A673 (cell line): ENCODE measurements at regions not wholly inside any gene's neighbourhood (a gene's known extent, or its start where the extent isn't known, plus 50 kb on each side); places are given as distances from the start of the nearest gene placed in this dataset.
"Not testable (repeated sequence)": the region's sequence is repeated elsewhere in the genome, so short reads cannot be mapped to it uniquely, and the experiment has no call there.

Experiments
- BruUV-seq: library from RNA; stranded (reverse); fragments of 400-500 nt; replicated peaks from 2 replicates; lab custom pipeline; 2021; lab: Mats Ljungman, UMichigan
- CTCF ChIA-PET: fragments of 300-600 bp; sonication (Branson Sonifier 250); formaldehyde crosslinking; loops from one replicate; lab custom pipeline; 2022; ENCODE audit warnings: antibody characterized with exemption; lab: Charles Lee
- POLR2A ChIA-PET: fragments of 300-600 bp; sonication (Branson Sonifier 250); formaldehyde crosslinking; loops from one replicate; lab custom pipeline; 2022; ENCODE audit warnings: antibody characterized with exemption; ENCODE audit not compliant: low non-redundant PET; lab: Charles Lee
- DNase-seq: peaks from one replicate; pipeline ENCODE4 v3.0.0-alpha.2; 2015; ENCODE audit warnings: low spot score
- H3K27ac ChIP-seq: fragments of 200-600 bp; sonication (generic); 2 replicates; pipeline ENCODE4 v1.5.1; 2016; ENCODE audit warnings: mixed run types, low read depth, mild to moderate bottlenecking, mixed read lengths, antibody characterized with exemption, low read length; ENCODE audit not compliant: poor library complexity, severe bottlenecking
- H3K27me3 ChIP-seq: fragments of 200-600 bp; sonication (generic); replicated peaks from 2 replicates; pipeline ENCODE4 v1.6.1; 2017; ENCODE audit warnings: mixed run types, low read depth, mild to moderate bottlenecking, mixed read lengths, antibody characterized with exemption, low read length; ENCODE audit not compliant: insufficient read depth, poor library complexity
- H3K36me3 ChIP-seq: fragments of 200-600 bp; sonication (generic); 2 replicates; pipeline ENCODE4 v1.6.1; 2016; ENCODE audit warnings: mixed run types, mild to moderate bottlenecking, mixed read lengths, antibody characterized with exemption, low read length; ENCODE audit not compliant: insufficient read depth, poor library complexity, severe bottlenecking
- H3K4me1 ChIP-seq: fragments of 200-600 bp; sonication (generic); 2 replicates; pipeline ENCODE4 v1.6.1; 2017; ENCODE audit warnings: mixed run types, mild to moderate bottlenecking, mixed read lengths, antibody characterized with exemption, low read length; ENCODE audit not compliant: insufficient read depth, poor library complexity, severe bottlenecking
- H3K4me3 ChIP-seq: fragments of 200-600 bp; sonication (generic); 2 replicates; pipeline ENCODE4 v1.5.1; 2016; ENCODE audit warnings: low read depth, mixed run types, mild to moderate bottlenecking, mixed read lengths, low read length; ENCODE audit not compliant: poor library complexity, severe bottlenecking
- H3K9me3 ChIP-seq: fragments of 200-600 bp; sonication (generic); 2 replicates; pipeline ENCODE4 v1.6.1; 2016; ENCODE audit warnings: mixed run types, low read depth, mild to moderate bottlenecking, mixed read lengths, antibody characterized with exemption, low read length; ENCODE audit not compliant: poor library complexity, severe bottlenecking
- CTCF ChIP-seq: fragments of 300-800, 200-600 bp; sonication (generic); conservative IDR thresholded peaks from 2 replicates; pipeline ENCODE4 v1.5.1; 2017; ENCODE audit warnings: low read depth, mild to moderate bottlenecking, antibody characterized with exemption, low read length, moderate library complexity, mixed read lengths
- EZH2 ChIP-seq: fragments of 200-600 bp; sonication (generic); IDR thresholded peaks from 2 replicates; pipeline ENCODE4 v1.6.1; 2017; ENCODE audit warnings: borderline replicate concordance, low read depth, mild to moderate bottlenecking, mixed read lengths, antibody characterized with exemption, low read length; ENCODE audit not compliant: poor library complexity, severe bottlenecking
- intact Hi-C: fragments of 100-400 bp; cut with micrococcal nuclease; formaldehyde crosslinking; loops from one replicate; pipeline ENCODE4 v1.10.0; 2022; ENCODE audit not compliant: unreplicated experiment

- ChIA-PET POLR2A (no interaction called here), CTCF (no interaction called here)
- Histone ChIP-seq H3K9me3 (no peaks in the 10 kb centered on the region), H3K27ac (no peak overlapping the region), H3K27me3 (no peaks in the 10 kb centered on the region), H3K4me3 (no peak overlapping the region), H3K4me1 (no peaks in the 10 kb centered on the region), H3K36me3 (no peaks in the 10 kb centered on the region)
- no peak for TF ChIP-seq EZH2
- no peak for TF ChIP-seq CTCF
- intact Hi-C loops: no loop called here
- no peak for DNase-seq
- BruUV-seq: no TSS peak
These were observed 1891.0 kb upstream of the FLRT2 start for GRCh38 chr14:83638748-83639504.

- intact Hi-C loops, H3K36me3 ChIP-seq, DNase-seq, BruUV-seq, H3K4me1 ChIP-seq, CTCF ChIA-PET, H3K4me3 ChIP-seq, H3K9me3 ChIP-seq, H3K27ac ChIP-seq, H3K27me3 ChIP-seq, POLR2A ChIA-PET: not testable (repeated sequence)
These were observed 1890.5 kb upstream of the FLRT2 start for GRCh38 chr14:83639505-83639875.

- no peak overlapping the region for H3K4me3 ChIP-seq
- no peaks in the 10 kb centered on the region for H3K9me3 ChIP-seq
- no peak for TF ChIP-seq EZH2
- no peak for TF ChIP-seq CTCF
- H3K27me3 ChIP-seq: no peaks in the 10 kb centered on the region
- no TSS peak for BruUV-seq
- ChIA-PET POLR2A (no interaction called here), CTCF (interaction anchor here (0.7 kb wide), 1 partner anchor 81 kb away, joined by 3 read pairs; no protein-coding TSS in a partner anchor)
- intact Hi-C loops: no loop called here
- no peak for DNase-seq
- H3K4me1 ChIP-seq: no peaks in the 10 kb centered on the region
- H3K36me3 ChIP-seq: no peaks in the 10 kb centered on the region
- H3K27ac ChIP-seq: no peak overlapping the region
These were observed 1883.7 kb upstream of the FLRT2 start for GRCh38 chr14:83646228-83646627.

- TF ChIP-seq EZH2 (no peak), CTCF (no peak)
- Histone ChIP-seq H3K4me3 (no peak overlapping the region), H3K27ac (no peak overlapping the region), H3K36me3 (no peaks in the 10 kb centered on the region), H3K9me3 (no peaks in the 10 kb centered on the region), H3K4me1 (no peaks in the 10 kb centered on the region), H3K27me3 (no peaks in the 10 kb centered on the region)
- BruUV-seq: no TSS peak
- intact Hi-C loops: no loop called here
- CTCF ChIA-PET: no interaction called here
- no peak for DNase-seq
- POLR2A ChIA-PET: no interaction called here
These were observed 1869.3 kb upstream of the FLRT2 start for GRCh38 chr14:83660597-83660996.
